Esophagus (tissue), 2 donors: ENCODE measurements at regions not wholly inside any gene's neighbourhood (a gene's known extent, or its start where the extent isn't known, plus 50 kb on each side); places are given as distances from the start of the nearest gene placed in this dataset.

ENCODE experiments used
- H3K27ac ChIP-seq, 2 donors: one replicate each; pipeline ENCODE4 v1.5.1; 2013; ENCODE audit warnings: low read depth in 2 of 2, mild to moderate bottlenecking in 2 of 2, inconsistent platforms in 1 of 2, low read length in 1 of 2, moderate library complexity in 1 of 2
- H3K27me3 ChIP-seq, 2 donors: one replicate each; pipeline ENCODE4 v1.6.1; 2013; ENCODE audit warnings: low read length in 2 of 2, control low read depth in 1 of 2, mild to moderate bottlenecking in 1 of 2; ENCODE audit not compliant: insufficient read depth in 2 of 2, control insufficient read depth in 1 of 2
- H3K36me3 ChIP-seq, 2 donors: one replicate each; pipeline ENCODE4 v1.6.1; 2013; ENCODE audit warnings: low read length in 1 of 2; ENCODE audit not compliant: control insufficient read depth in 2 of 2, insufficient read depth in 2 of 2
- H3K4me1 ChIP-seq, 2 donors: one replicate each; pipeline ENCODE4 v1.6.1; 2013; ENCODE audit warnings: low read length in 1 of 2; ENCODE audit not compliant: control insufficient read depth in 2 of 2, insufficient read depth in 2 of 2
- H3K4me3 ChIP-seq, 2 donors: one replicate each; pipeline ENCODE4 v1.5.1; 2013; ENCODE audit warnings: low read length in 2 of 2, mild to moderate bottlenecking in 2 of 2, low read depth in 1 of 2, moderate library complexity in 1 of 2
- H3K9me3 ChIP-seq, 2 donors: one replicate each; pipeline ENCODE4 v1.6.1; 2013; ENCODE audit warnings: mild to moderate bottlenecking in 2 of 2, low read depth in 1 of 2, low read length in 1 of 2, moderate library complexity in 1 of 2; ENCODE audit not compliant: control insufficient read depth in 2 of 2, insufficient read depth in 1 of 2
- WGBS, 2 donors: extraction: QIAGEN DNeasy Blood & Tissue Kit; methylation state at CpG; one replicate each; pipeline ENCODE4 v1.1.7; 2013; 5-methylcytosine and 5-hydroxymethylcytosine counted together
- donor health status: healthy with polysubstance abuse.
- donor health status: Bipolar disorder and iron deficiency.

- 78 to 79% methylated on average over 4 of the region's 4 CpGs for WGBS, 2 donors
- no peaks in the 10 kb centered on the region for H3K27me3 ChIP-seq
- no peaks in the 10 kb centered on the region for H3K4me1 ChIP-seq
- no peaks in the 10 kb centered on the region for H3K9me3 ChIP-seq
- H3K36me3 ChIP-seq, result no peaks in the 10 kb centered on the region
- no peak overlapping the region for H3K27ac ChIP-seq
- H3K4me3 ChIP-seq, result no peak overlapping the region
Observed at GRCh38 chr13:22653866-22654265, 526.9 kb upstream of the SGCG start.

- no peaks in the 10 kb centered on the region for H3K27me3 ChIP-seq
- no peaks in the 10 kb centered on the region for H3K36me3 ChIP-seq
- WGBS, 2 donors, result 52% methylated on average over 5 of the region's 5 CpGs
- H3K9me3 ChIP-seq, result no peaks in the 10 kb centered on the region
- H3K27ac ChIP-seq, result no peak overlapping the region
- H3K4me1 ChIP-seq, result no peaks in the 10 kb centered on the region
- no peak overlapping the region for H3K4me3 ChIP-seq
Observed at GRCh38 chr13:22655106-22655852, 525.5 kb upstream of the SGCG start.

- no peaks in the 10 kb centered on the region for H3K27me3 ChIP-seq
- 64 to 68% methylated on average over 4 of the region's 4 CpGs for WGBS, 2 donors
Observed at GRCh38 chr13:22662771-22663170, 518.0 kb upstream of the SGCG start.

GRCh38 chr13:22665506-22665905 is 515.3 kb upstream of the SGCG start:
- 13 to 26% methylated on average over 2 of the region's 2 CpGs for WGBS, 2 donors
- no peaks in the 10 kb centered on the region for H3K9me3 ChIP-seq
- no peaks in the 10 kb centered on the region for H3K36me3 ChIP-seq
- no peak overlapping the region for H3K4me3 ChIP-seq
- H3K4me1 ChIP-seq, result no peaks in the 10 kb centered on the region
- H3K27ac ChIP-seq, result no peak overlapping the region
- no peaks in the 10 kb centered on the region for H3K27me3 ChIP-seq

More at GRCh38 chr13:22662771-22663170, 518.0 kb upstream of the SGCG start:
- H3K27ac ChIP-seq, result no peak overlapping the region
- H3K4me1 ChIP-seq, result no peaks in the 10 kb centered on the region
- H3K36me3 ChIP-seq, result no peaks in the 10 kb centered on the region
- H3K9me3 ChIP-seq, result no peaks in the 10 kb centered on the region
- no peak overlapping the region for H3K4me3 ChIP-seq

- Histone ChIP-seq H3K27me3 (no peaks in the 10 kb centered on the region), H3K9me3 (peaks cover 0 to 2% of the 10 kb centered on the region in 2 donors), H3K4me3 (no peak overlapping the region), H3K27ac (no peak overlapping the region), H3K4me1 (no peaks in the 10 kb centered on the region), H3K36me3 (no peaks in the 10 kb centered on the region)
- 77 to 79% methylated on average over 8 of the region's 8 CpGs for WGBS, 2 donors
Observed at GRCh38 chr13:22690756-22691155, 490.0 kb upstream of the SGCG start.

GRCh38 chr13:22693691-22694090 is 487.1 kb upstream of the SGCG start:
- H3K27ac ChIP-seq, result no peak overlapping the region
- no peak overlapping the region for H3K4me3 ChIP-seq
- no peaks in the 10 kb centered on the region for H3K4me1 ChIP-seq
- H3K27me3 ChIP-seq, result no peaks in the 10 kb centered on the region
- H3K36me3 ChIP-seq, result no peaks in the 10 kb centered on the region
- no peaks in the 10 kb centered on the region for H3K9me3 ChIP-seq

GRCh38 chr13:22696433-22696832 is 484.3 kb upstream of the SGCG start:
- Histone ChIP-seq H3K36me3 (no peaks in the 10 kb centered on the region), H3K27me3 (no peaks in the 10 kb centered on the region), H3K27ac (no peak overlapping the region), H3K4me1 (no peaks in the 10 kb centered on the region), H3K4me3 (no peak overlapping the region), H3K9me3 (no peaks in the 10 kb centered on the region)
- WGBS, 2 donors, result 71 to 78% methylated on average over 41 of the region's 41 CpGs

- 58 to 64% methylated on average over 2 of the region's 2 CpGs for WGBS, 2 donors
- Histone ChIP-seq H3K27ac (no peak overlapping the region), H3K27me3 (no peaks in the 10 kb centered on the region), H3K9me3 (no peaks in the 10 kb centered on the region), H3K4me3 (no peak overlapping the region), H3K36me3 (no peaks in the 10 kb centered on the region), H3K4me1 (no peaks in the 10 kb centered on the region)
Observed at GRCh38 chr13:22698467-22698866, 482.3 kb upstream of the SGCG start.

GRCh38 chr13:22700246-22700887 is 480.4 kb upstream of the SGCG start:
- H3K9me3 ChIP-seq, result no peaks in the 10 kb centered on the region
- H3K4me3 ChIP-seq, result no peak overlapping the region
- H3K36me3 ChIP-seq, result no peaks in the 10 kb centered on the region
- WGBS, 2 donors, result 38 to 56% methylated on average over 6 of the region's 6 CpGs
- H3K27me3 ChIP-seq, result no peaks in the 10 kb centered on the region
- H3K27ac ChIP-seq, result no peak overlapping the region
- no peaks in the 10 kb centered on the region for H3K4me1 ChIP-seq
